Smooth muscle cell (in vitro differentiated cells): ENCODE measurements at regions not wholly inside any gene's neighbourhood (a gene's known extent, or its start where the extent isn't known, plus 50 kb on each side); places are given as distances from the start of the nearest gene placed in this dataset.
"Not testable (repeated sequence)": the region's sequence is repeated elsewhere in the genome, so short reads cannot be mapped to it uniquely, and the experiment has no call there.

ENCODE experiments used
- DNase-seq: peaks from one replicate; lab custom pipeline; 2025; ENCODE audit not compliant: unreplicated experiment; lab: John Stamatoyannopoulos, UW
- H2AFZ ChIP-seq: fragments of 200-600 bp; sonication (generic); 2 replicates; pipeline ENCODE4 v1.6.0; 2016; ENCODE audit warnings: antibody characterized with exemption, low read depth, mild to moderate bottlenecking
- H3F3A ChIP-seq: fragments of 200-600 bp; sonication (generic); 2 replicates; pipeline ENCODE4 v1.6.0; 2017; ENCODE audit warnings: antibody characterized with exemption, low read depth
- H3K27ac ChIP-seq: fragments of 200-600 bp; sonication (generic); 2 replicates; pipeline ENCODE4 v1.5.1; 2016; ENCODE audit warnings: low read depth, mild to moderate bottlenecking
- H3K27me3 ChIP-seq: fragments of 200-600 bp; sonication (generic); 2 replicates; pipeline ENCODE4 v1.6.1; 2016; ENCODE audit warnings: low read depth, mild to moderate bottlenecking
- H3K36me3 ChIP-seq: fragments of 200-600 bp; sonication (generic); 2 replicates; pipeline ENCODE4 v1.5.1; 2016; ENCODE audit warnings: low read depth
- H3K4me1 ChIP-seq: fragments of 200-600 bp; sonication (generic); 2 replicates; pipeline ENCODE4 v1.5.1; 2016; ENCODE audit warnings: low read depth
- H3K4me2 ChIP-seq: fragments of 200-600 bp; sonication (generic); 2 replicates; pipeline ENCODE4 v1.6.0; 2016; ENCODE audit warnings: mild to moderate bottlenecking
- H3K4me3 ChIP-seq: fragments of 200-600 bp; sonication (generic); 2 replicates; pipeline ENCODE4 v1.5.1; 2016; ENCODE audit warnings: mild to moderate bottlenecking
- H3K79me2 ChIP-seq: fragments of 200-600 bp; sonication (generic); 2 replicates; pipeline ENCODE4 v1.6.0; 2016; ENCODE audit warnings: low read depth, mild to moderate bottlenecking
- H3K9ac ChIP-seq: fragments of 200-600 bp; sonication (generic); 2 replicates; pipeline ENCODE4 v1.6.0; 2016; ENCODE audit warnings: low read depth
- H3K9me3 ChIP-seq: fragments of 200-600 bp; sonication (generic); replicated peaks from 2 replicates; pipeline ENCODE4 v1.5.1; 2016; ENCODE audit warnings: low read depth
- H4K20me1 ChIP-seq: fragments of 200-600 bp; sonication (generic); 2 replicates; pipeline ENCODE4 v1.6.0; 2016; ENCODE audit warnings: low read depth
- WGBS: methylation state at CpG from one replicate; pipeline ENCODE4 v1.1.7; 2016; ENCODE audit warnings: low lambda C conversion rate; 5-methylcytosine and 5-hydroxymethylcytosine counted together
- TF ChIP-seq, protein P1 (sequence below): fragments of 200-600 bp; sonication (generic); IDR thresholded peaks from 2 replicates; pipeline ENCODE4 v1.5.1; 2017; ENCODE audit warnings: borderline replicate concordance, mild to moderate bottlenecking, antibody characterized with exemption; ENCODE audit not compliant: insufficient read depth, poor library complexity, severe bottlenecking

GRCh38 chr17:73914536-73915274, 270.5 kb upstream of the SDK2 start:
- Histone ChIP-seq H3K27me3 (peaks cover 37% of the 10 kb centered on the region), H3K27ac (no peak overlapping the region), H3K4me2 (no peak overlapping the region), H4K20me1 (no peaks in the 10 kb centered on the region), H3K9me3 (no peaks in the 10 kb centered on the region), H3K79me2 (no peaks in the 10 kb centered on the region), H3K36me3 (no peaks in the 10 kb centered on the region), H2AFZ (no peak overlapping the region), H3K4me1 (no peaks in the 10 kb centered on the region), H3K4me3 (no peak overlapping the region), H3F3A (no peaks in the 10 kb centered on the region), H3K9ac (no peak overlapping the region)
- DNase-seq = no peak
- TF ChIP-seq, protein P1, sequence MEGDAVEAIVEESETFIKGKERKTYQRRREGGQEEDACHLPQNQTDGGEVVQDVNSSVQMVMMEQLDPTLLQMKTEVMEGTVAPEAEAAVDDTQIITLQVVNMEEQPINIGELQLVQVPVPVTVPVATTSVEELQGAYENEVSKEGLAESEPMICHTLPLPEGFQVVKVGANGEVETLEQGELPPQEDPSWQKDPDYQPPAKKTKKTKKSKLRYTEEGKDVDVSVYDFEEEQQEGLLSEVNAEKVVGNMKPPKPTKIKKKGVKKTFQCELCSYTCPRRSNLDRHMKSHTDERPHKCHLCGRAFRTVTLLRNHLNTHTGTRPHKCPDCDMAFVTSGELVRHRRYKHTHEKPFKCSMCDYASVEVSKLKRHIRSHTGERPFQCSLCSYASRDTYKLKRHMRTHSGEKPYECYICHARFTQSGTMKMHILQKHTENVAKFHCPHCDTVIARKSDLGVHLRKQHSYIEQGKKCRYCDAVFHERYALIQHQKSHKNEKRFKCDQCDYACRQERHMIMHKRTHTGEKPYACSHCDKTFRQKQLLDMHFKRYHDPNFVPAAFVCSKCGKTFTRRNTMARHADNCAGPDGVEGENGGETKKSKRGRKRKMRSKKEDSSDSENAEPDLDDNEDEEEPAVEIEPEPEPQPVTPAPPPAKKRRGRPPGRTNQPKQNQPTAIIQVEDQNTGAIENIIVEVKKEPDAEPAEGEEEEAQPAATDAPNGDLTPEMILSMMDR = no peak
- 68% methylated on average over 7 of the region's 7 CpGs for WGBS

- H3K36me3 ChIP-seq, H3K4me2 ChIP-seq, H3K9ac ChIP-seq, H3K9me3 ChIP-seq, DNase-seq, H3K4me1 ChIP-seq, H3K27me3 ChIP-seq, H3K79me2 ChIP-seq, H4K20me1 ChIP-seq, H3K4me3 ChIP-seq, H3F3A ChIP-seq, H3K27ac ChIP-seq, H2AFZ ChIP-seq: not testable (repeated sequence)
- 69% methylated on average over 3 of the region's 3 CpGs for WGBS
Observed at GRCh38 chr17:73919033-73919432, 274.8 kb upstream of the SDK2 start.

DNA sequence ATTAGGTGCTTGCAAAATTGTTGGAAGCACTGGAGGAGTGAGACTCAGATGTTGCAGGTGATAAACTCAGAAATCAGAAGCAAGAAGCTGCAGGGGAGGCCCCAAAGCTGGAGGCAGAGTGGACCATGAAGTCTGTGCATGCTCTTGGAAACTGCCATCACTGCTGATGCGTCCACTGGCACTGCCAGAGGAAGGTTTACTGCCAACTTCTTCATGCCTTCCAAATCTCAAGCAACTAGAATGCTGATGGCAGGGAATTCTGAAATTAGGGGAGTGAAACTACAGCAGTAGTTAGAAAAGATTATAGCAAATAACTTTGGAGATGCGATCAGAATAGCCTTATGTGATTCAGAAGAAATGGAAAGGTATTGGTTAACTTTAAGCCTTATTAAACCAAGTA, 277.1 kb upstream of the SDK2 start:
- no peaks in the 10 kb centered on the region for H3K79me2 ChIP-seq
- H3K36me3 ChIP-seq = no peaks in the 10 kb centered on the region
- no peak overlapping the region for H3K4me2 ChIP-seq
- DNase-seq = no peak
- 85% methylated on average over 2 of the region's 2 CpGs for WGBS
- H3K27me3 ChIP-seq = no peaks in the 10 kb centered on the region
- H2AFZ ChIP-seq = no peak overlapping the region
- no peak overlapping the region for H3K4me3 ChIP-seq
- no peaks in the 10 kb centered on the region for H3K9me3 ChIP-seq
- TF ChIP-seq, protein P1 = no peak
- no peak overlapping the region for H3K9ac ChIP-seq
- H3K4me1 ChIP-seq = no peaks in the 10 kb centered on the region
- H4K20me1 ChIP-seq = no peaks in the 10 kb centered on the region
- no peak overlapping the region for H3K27ac ChIP-seq
- H3F3A ChIP-seq = no peaks in the 10 kb centered on the region

GRCh38 chr17:73924114-73924908, 279.2 kb upstream of the RPL38 start:
- H3K9me3 ChIP-seq = no peaks in the 10 kb centered on the region
- H3K27ac ChIP-seq = no peak overlapping the region
- H3K36me3 ChIP-seq = no peaks in the 10 kb centered on the region
- no peaks in the 10 kb centered on the region for H3F3A ChIP-seq
- H4K20me1 ChIP-seq = no peaks in the 10 kb centered on the region
- H3K4me2 ChIP-seq = no peak overlapping the region
- TF ChIP-seq, protein P1 = no peak
- WGBS = 88% methylated on average over 10 of the region's 10 CpGs
- no peaks in the 10 kb centered on the region for H3K27me3 ChIP-seq
- no peaks in the 10 kb centered on the region for H3K79me2 ChIP-seq
- no peak for DNase-seq
- H2AFZ ChIP-seq = no peak overlapping the region
- H3K9ac ChIP-seq = no peak overlapping the region
- H3K4me1 ChIP-seq = no peaks in the 10 kb centered on the region
- no peak overlapping the region for H3K4me3 ChIP-seq
